ENCODE measurements at regions not wholly inside any gene's neighbourhood (a gene's known extent, or its start where the extent isn't known, plus 50 kb on each side); places are given as distances from the start of the nearest gene placed in this dataset.

DNA sequence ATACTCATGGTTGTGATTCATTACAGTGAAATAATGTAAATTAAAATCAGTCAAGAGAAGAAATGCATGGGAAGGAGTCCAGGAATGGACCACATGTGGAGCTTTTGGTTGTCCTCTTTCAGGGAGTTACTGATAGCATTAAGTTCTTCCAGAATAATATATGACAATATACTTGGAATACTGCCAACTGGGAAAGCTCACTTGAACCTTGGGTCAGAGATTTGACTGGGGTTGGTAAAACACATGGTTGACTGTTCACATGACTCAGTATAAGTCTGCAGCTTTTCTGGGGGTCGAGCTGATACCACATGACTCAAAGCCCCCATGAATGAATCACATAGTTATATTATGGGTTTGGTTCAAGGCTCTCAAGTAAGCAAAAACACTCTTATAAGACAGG, 1109.0 kb upstream of the CHAC2 start:
- intact Hi-C loops (cut with micrococcal nuclease; ENCODE audit: unreplicated experiment): no loop called here
- FAIRE-seq (no peak), ATAC-seq (no peak), DNase-seq (ENCODE audit: low read depth, low spot score) (no peak)
- Histone ChIP-seq H3K9ac (ENCODE audit: control insufficient read depth, insufficient read depth, low read length) (no peak overlapping the region), H3K4me2 (ENCODE audit: control insufficient read depth, insufficient read depth) (no peak overlapping the region), H3K27me3 (replicated peaks in 1 of 2; ENCODE audit: control insufficient read depth in 2 of 2, insufficient read depth in 2 of 2, low read length in 1 of 2) (no peaks in the 10 kb centered on the region), H3K4me3 (no peak overlapping the region), H3K9me3 (replicated peaks; ENCODE audit: control insufficient read depth, insufficient read depth, low read length) (no peaks in the 10 kb centered on the region), H3K27ac (ENCODE audit: control insufficient read depth, insufficient read depth) (no peak overlapping the region), H3K36me3 (ENCODE audit: control insufficient read depth in 2 of 2, insufficient read depth in 2 of 2, low read length in 1 of 2) (no peaks in the 10 kb centered on the region), H4K20me1 (ENCODE audit: control insufficient read depth, insufficient read depth) (no peaks in the 10 kb centered on the region), H3K4me1 (ENCODE audit: control insufficient read depth, insufficient read depth, low read length) (no peaks in the 10 kb centered on the region), H2AFZ (ENCODE audit: control insufficient read depth, low read depth, low read length) (no peak overlapping the region), H3K79me2 (ENCODE audit: control insufficient read depth, insufficient read depth, low read length) (no peaks in the 10 kb centered on the region)
- 0% methylated on average over 1 of the region's 1 CpG for WGBS (ENCODE audit: insufficient coverage, insufficient replicate concordance, low lambda C conversion rate, missing lambda C conversion rate)
- ChIA-PET RAD21 (ENCODE audit: unreplicated experiment) (no interaction called here), CTCF (no interaction called here), POLR2A (no interaction called here), SMC1A (ENCODE audit: uncharacterized antibody, unreplicated experiment) (no interaction called here)
- no TSS peak for BruUV-seq (replicated peaks)
- in situ Hi-C loops (cut with MboI): no loop called here
- TF ChIP-seq, protein P1, sequence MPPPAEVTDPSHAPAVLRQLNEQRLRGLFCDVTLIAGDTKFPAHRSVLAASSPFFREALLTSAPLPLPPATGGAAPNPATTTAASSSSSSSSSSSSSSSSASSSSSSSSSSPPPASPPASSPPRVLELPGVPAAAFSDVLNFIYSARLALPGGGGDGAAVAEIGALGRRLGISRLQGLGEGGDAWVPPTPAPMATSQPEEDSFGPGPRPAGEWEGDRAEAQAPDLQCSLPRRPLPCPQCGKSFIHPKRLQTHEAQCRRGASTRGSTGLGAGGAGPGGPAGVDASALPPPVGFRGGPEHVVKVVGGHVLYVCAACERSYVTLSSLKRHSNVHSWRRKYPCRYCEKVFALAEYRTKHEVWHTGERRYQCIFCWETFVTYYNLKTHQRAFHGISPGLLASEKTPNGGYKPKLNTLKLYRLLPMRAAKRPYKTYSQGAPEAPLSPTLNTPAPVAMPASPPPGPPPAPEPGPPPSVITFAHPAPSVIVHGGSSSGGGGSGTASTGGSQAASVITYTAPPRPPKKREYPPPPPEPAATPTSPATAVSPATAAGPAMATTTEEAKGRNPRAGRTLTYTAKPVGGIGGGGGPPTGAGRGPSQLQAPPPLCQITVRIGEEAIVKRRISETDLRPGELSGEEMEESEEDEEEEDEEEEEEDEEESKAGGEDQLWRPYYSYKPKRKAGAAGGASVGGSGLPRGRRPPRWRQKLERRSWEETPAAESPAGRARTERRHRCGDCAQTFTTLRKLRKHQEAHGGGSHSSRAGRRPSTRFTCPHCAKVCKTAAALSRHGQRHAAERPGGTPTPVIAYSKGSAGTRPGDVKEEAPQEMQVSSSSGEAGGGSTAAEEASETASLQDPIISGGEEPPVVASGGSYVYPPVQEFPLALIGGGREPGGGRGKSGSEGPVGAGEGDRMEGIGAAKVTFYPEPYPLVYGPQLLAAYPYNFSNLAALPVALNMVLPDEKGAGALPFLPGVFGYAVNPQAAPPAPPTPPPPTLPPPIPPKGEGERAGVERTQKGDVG (CRISPR knock-in tag; IDR thresholded peaks at IDR 0.05): no peak
- TF ChIP-seq CREB1 (IDR thresholded peaks at IDR 0.05; ENCODE audit: low read depth) (no peak), DPF2 (IDR thresholded peaks at IDR 0.05) (no peak), SPI1 (IDR thresholded peaks at IDR 0.05; ENCODE audit: borderline replicate concordance, insufficient read depth, low read depth, low read length) (no peak), SRF (IDR thresholded peaks at IDR 0.05; ENCODE audit: low read depth in 2 of 2, low read length in 2 of 2) (no peak), NR2C1 (IDR thresholded peaks at IDR 0.05) (no peak), HDAC6 (IDR thresholded peaks at IDR 0.05; ENCODE audit: unreplicated experiment) (no peak), NR2C2 (IDR thresholded peaks at IDR 0.05; ENCODE audit: borderline replicate concordance, control insufficient read depth, insufficient read length, low read depth) (no peak)
- TF ChIP-seq, protein P2, sequence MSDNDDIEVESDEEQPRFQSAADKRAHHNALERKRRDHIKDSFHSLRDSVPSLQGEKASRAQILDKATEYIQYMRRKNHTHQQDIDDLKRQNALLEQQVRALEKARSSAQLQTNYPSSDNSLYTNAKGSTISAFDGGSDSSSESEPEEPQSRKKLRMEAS (IDR thresholded peaks at IDR 0.05; ENCODE audit: low read depth, low read length): no peak
- TF ChIP-seq, protein P3, sequence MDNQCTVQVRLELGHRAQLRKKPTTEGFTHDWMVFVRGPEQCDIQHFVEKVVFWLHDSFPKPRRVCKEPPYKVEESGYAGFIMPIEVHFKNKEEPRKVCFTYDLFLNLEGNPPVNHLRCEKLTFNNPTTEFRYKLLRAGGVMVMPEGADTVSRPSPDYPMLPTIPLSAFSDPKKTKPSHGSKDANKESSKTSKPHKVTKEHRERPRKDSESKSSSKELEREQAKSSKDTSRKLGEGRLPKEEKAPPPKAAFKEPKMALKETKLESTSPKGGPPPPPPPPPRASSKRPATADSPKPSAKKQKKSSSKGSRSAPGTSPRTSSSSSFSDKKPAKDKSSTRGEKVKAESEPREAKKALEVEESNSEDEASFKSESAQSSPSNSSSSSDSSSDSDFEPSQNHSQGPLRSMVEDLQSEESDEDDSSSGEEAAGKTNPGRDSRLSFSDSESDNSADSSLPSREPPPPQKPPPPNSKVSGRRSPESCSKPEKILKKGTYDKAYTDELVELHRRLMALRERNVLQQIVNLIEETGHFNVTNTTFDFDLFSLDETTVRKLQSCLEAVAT (IDR thresholded peaks at IDR 0.05): no peak
